SK-N-MC (cell line): ENCODE measurements at regions not wholly inside any gene's neighbourhood (a gene's known extent, or its start where the extent isn't known, plus 50 kb on each side); places are given as distances from the start of the nearest gene placed in this dataset.
"Not testable (repeated sequence)": the region's sequence is repeated elsewhere in the genome, so short reads cannot be mapped to it uniquely, and the experiment has no call there.

Experiments
- DNase-seq: peaks from one replicate; pipeline ENCODE4 v3.0.0-alpha.2; 2011; ENCODE audit warnings: low read depth, low spot score
- H3K27ac ChIP-seq: fragments of 200-600 bp; sonication (generic); 2 replicates; pipeline ENCODE4 v1.5.1; 2016; ENCODE audit warnings: mixed run types
- H3K36me3 ChIP-seq: fragments of 200-600 bp; sonication (generic); 2 replicates; pipeline ENCODE4 v1.6.1; 2017; ENCODE audit warnings: antibody characterized with exemption, low read length, mixed read lengths; ENCODE audit not compliant: insufficient read depth
- H3K4me3 ChIP-seq: fragments of 200-600 bp; sonication (generic); 2 replicates; pipeline ENCODE4 v1.5.1; 2016
- H3K9ac ChIP-seq: fragments of 200-600 bp; sonication (generic); 2 replicates; pipeline ENCODE4 v1.8.0; 2017; ENCODE audit warnings: mixed run types, mixed read lengths; ENCODE audit not compliant: insufficient read length
- H3K9me3 ChIP-seq: fragments of 200-600 bp; sonication (generic); 2 replicates; pipeline ENCODE4 v1.6.1; 2017; ENCODE audit warnings: low read depth, mild to moderate bottlenecking, antibody characterized with exemption, low read length, moderate library complexity, mixed read lengths
- EZH2 ChIP-seq: fragments of 200-600 bp; sonication (generic); IDR thresholded peaks from one replicate; pipeline ENCODE4 v1.6.1; 2017; ENCODE audit warnings: antibody characterized with exemption
- FOXP2 ChIP-seq: optimal IDR thresholded peaks from 2 replicates; pipeline ENCODE3; 2011; ENCODE audit warnings: mild to moderate bottlenecking, moderate library complexity; ENCODE audit not compliant: insufficient read depth; ENCODE audit errors: extremely low read length, control extremely low read depth
- POLR2AphosphoS5 ChIP-seq: IDR thresholded peaks from 2 replicates; pipeline ENCODE4 v1.6.1; 2012; ENCODE audit warnings: mild to moderate bottlenecking, low read depth, low read length, borderline replicate concordance

DNA sequence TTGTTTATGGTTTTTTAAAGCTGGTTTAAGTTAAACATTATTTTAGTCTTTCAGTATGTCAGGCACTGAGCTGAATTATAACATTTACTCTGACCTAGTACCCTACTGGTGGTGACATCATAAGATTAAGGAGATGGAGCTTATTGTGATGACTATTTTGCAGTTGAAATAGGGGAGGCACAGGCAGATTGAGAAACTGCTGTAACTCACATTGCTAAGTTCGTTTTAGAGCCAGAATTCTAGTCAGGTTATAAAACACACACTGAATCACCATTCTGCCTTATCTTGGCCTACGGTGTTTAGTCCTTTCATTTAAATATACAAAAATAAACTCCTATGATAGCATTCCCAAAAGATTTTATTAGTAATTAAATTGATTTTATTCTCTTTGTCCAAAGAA, 584.1 kb downstream of the TFAP2A start:
- DNase-seq = no peak
- Histone ChIP-seq H3K4me3 (no peak overlapping the region), H3K36me3 (no peaks in the 10 kb centered on the region), H3K27ac (no peak overlapping the region), H3K9me3 (no peaks in the 10 kb centered on the region), H3K9ac (no peak overlapping the region)
- TF ChIP-seq POLR2AphosphoS5 = no peak
- no peak for TF ChIP-seq EZH2
- TF ChIP-seq FOXP2 = no peak

DNA sequence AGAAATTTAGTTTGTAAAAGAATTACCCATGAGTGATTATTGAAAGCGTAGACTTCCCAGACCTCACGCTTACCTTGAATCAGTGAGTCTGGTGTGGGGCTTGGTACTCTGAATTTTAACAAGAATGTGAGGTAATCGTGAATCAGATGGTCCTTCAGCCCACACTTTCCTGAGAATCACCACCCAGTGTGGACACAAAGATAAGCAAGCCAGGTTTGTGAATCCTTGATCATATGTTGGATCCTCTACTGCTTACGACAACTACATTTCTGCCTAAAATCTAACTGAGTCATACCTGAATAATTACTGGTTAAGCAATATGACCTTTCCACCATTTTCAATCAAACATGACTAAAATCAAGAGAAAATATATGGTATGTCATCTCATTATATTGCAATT, 589.3 kb downstream of the TFAP2A start:
- no peak overlapping the region for H3K27ac ChIP-seq
- H3K4me3 ChIP-seq = no peak overlapping the region
- TF ChIP-seq EZH2 (no peak), FOXP2 (no peak), POLR2AphosphoS5 (no peak)
- DNase-seq = no peak
- H3K9me3 ChIP-seq = no peaks in the 10 kb centered on the region
- no peak overlapping the region for H3K9ac ChIP-seq
- no peaks in the 10 kb centered on the region for H3K36me3 ChIP-seq

DNA sequence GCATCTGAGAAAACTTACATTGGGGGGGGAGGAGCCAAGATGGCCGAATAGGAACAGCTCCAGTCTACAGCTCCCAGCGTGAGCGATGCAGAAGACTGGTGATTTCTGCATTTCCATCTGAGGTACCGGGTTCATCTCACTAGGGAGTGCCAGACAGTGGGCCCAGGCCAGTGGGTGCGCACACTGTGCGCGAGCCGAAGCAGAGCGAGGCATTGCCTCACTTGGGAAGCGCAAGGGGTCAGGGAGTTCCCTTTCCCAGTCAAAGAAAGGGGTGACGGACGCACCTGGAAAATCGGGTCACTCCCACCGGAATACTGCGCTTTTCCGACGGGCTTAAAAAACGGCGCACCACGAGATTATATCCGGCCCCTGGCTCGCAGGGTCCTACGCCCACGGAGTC, 604.1 kb downstream of the TFAP2A start:
- H3K4me3 ChIP-seq, H3K27ac ChIP-seq, H3K9ac ChIP-seq, H3K36me3 ChIP-seq, DNase-seq, H3K9me3 ChIP-seq: not testable (repeated sequence)

DNA sequence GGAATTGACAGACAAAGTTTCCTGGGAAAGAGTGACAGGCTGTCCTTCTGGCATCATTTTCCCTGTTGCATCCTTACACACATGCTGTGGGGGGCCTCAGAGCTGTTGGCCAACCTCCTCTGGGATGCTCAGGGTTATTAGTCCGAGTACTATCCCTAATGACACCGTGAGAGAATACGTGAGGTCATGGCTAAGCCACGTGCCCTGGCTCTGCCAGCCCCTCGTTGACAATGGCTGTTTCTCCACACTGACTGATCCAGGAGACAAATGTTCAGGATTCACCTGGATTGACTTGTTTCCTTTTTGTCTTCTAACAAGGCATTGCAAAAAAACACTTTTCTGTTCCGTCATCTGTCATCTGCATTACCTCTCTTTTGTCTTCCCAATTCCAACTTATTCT, 604.6 kb downstream of the TFAP2A start:
- no peak overlapping the region for H3K4me3 ChIP-seq
- no peak for DNase-seq

DNA sequence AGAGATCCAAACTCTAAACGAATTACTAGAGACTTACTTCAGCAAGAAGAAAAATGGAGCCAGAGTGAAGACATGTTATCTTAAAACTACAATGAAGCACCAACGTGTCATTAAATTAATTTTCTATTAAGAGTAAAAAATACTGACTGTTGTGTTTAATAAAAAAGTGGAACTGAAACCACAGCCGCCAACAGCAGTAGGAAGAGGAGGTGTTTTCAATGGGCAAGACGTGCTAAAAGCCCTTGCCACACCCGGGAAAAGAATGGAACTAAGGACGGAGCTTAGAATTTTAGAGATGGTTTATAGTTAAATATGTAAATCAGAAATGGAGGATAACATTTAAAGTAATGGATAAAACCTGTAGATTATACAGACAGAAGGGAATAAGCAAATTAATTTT, 608.7 kb downstream of the TFAP2A start:
- TF ChIP-seq EZH2 = no peak
- TF ChIP-seq POLR2AphosphoS5 = no peak
- Histone ChIP-seq H3K9me3 (no peaks in the 10 kb centered on the region), H3K4me3 (no peak overlapping the region), H3K36me3 (no peaks in the 10 kb centered on the region), H3K9ac (no peak overlapping the region), H3K27ac (no peak overlapping the region)
- no peak for DNase-seq

More for the DNA sequence above, 604.6 kb downstream of the TFAP2A start:
- no peak overlapping the region for H3K27ac ChIP-seq
- H3K9me3 ChIP-seq = no peaks in the 10 kb centered on the region
- TF ChIP-seq EZH2 (no peak), POLR2AphosphoS5 (no peak), FOXP2 (no peak)
- H3K9ac ChIP-seq = no peak overlapping the region
- no peaks in the 10 kb centered on the region for H3K36me3 ChIP-seq

DNA sequence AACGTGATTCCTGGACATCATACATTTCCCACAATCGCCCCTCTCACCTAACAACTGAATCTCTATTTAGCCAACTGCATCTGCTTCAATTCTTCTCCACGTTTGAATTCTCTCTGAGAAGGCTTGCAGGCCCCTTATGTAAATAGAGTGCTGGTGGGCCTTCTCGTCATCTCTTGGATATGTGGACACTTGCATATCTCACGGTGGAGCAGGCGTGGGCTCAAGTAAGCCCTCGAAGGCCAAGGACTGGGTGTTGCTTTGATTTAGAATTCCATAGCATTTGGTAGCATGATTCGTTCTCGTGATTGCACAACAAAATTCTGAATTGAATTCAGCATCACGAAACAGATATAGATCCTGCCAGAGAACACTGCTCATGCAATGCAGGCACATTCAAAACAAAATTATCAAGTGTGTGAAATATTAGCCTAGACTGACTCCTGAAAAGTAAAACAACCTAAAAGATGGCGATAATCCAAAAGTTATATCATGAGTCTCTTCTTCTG, 613.6 kb downstream of the TFAP2A start:
- Histone ChIP-seq H3K9ac (no peak overlapping the region), H3K9me3 (no peaks in the 10 kb centered on the region), H3K36me3 (no peaks in the 10 kb centered on the region), H3K27ac (no peak overlapping the region), H3K4me3 (no peak overlapping the region)
- no peak for DNase-seq
- TF ChIP-seq POLR2AphosphoS5 (no peak), FOXP2 (no peak)

DNA sequence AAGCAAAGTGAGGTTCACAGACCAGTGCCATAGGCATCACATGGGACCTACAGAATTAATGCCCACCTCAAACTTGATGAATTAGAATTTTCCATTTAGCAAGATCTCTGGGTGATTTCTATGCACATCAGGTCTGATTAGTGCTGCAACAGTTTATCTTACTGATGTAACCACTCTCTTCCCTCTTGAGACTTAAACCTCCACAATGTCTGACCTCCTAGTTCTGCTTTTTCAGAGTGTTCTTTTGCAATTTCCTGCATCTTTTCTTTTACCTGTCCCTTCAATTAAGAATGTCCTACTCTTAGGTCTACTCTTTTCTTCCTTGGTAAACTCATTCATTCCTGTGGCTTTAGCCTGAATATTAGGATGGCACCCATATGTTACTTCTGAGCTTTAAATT, 615.3 kb downstream of the TFAP2A start:
- Histone ChIP-seq H3K36me3 (no peaks in the 10 kb centered on the region), H3K27ac (no peak overlapping the region), H3K9me3 (no peaks in the 10 kb centered on the region), H3K4me3 (no peak overlapping the region), H3K9ac (no peak overlapping the region)
- TF ChIP-seq POLR2AphosphoS5 (no peak), EZH2 (no peak), FOXP2 (no peak)
- no peak for DNase-seq

DNA sequence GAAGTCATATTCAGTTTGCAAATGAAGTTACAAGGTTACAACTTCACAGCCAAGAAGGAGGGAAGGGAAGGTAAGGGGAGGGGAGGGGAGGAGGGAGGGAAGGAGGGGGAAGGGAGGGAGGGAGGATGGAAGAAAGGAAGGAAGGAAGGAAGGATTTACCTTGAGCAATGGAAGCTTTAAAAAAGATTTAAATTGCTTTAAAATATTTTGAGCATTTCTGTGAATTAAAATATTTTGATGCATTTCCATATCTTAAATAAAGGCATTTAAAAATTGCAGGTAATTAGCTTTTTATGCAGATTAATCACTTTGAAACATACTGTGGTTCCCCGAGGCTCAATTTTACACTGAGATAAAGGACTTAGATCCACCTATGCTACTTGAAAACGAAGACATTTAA, 618.0 kb downstream of the TFAP2A start:
- Histone ChIP-seq H3K4me3 (no peak overlapping the region), H3K27ac (no peak overlapping the region), H3K36me3 (no peaks in the 10 kb centered on the region), H3K9me3 (no peaks in the 10 kb centered on the region), H3K9ac (no peak overlapping the region)
- DNase-seq = no peak
- TF ChIP-seq FOXP2 = no peak
- TF ChIP-seq POLR2AphosphoS5 = no peak
- TF ChIP-seq EZH2 = no peak

DNA sequence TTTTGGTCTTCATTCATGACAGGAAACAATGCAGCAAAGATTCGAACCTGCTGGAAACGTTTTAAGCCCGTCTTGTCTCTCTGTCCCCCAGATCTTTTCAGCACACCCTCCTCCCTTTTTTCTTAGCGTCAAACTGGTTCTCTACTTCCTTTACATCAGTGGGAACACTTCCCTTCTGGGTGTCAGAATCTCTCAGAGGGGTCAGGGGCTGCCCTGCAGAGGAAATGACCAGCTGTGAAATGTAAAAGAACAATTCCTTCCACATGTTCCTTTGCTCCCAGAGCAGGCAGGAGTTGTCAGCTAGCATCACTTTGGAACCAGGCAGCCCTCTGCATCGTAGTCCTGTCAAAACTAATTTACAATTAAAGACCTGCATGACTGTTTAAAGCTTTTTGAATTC, 619.0 kb downstream of the TFAP2A start:
- no peaks in the 10 kb centered on the region for H3K36me3 ChIP-seq
- no peak overlapping the region for H3K4me3 ChIP-seq
- TF ChIP-seq POLR2AphosphoS5 (no peak), FOXP2 (no peak), EZH2 (no peak)
- no peak overlapping the region for H3K9ac ChIP-seq
- no peak overlapping the region; the same call in 1 of the 2 replicates for H3K27ac ChIP-seq
- no peaks in the 10 kb centered on the region for H3K9me3 ChIP-seq
- DNase-seq = no peak
